GM19455 (cell line): ENCODE measurements at regions not wholly inside any gene's neighbourhood (a gene's known extent, or its start where the extent isn't known, plus 50 kb on each side); places are given as distances from the start of the nearest gene placed in this dataset.
"Not testable (repeated sequence)": the region's sequence is repeated elsewhere in the genome, so short reads cannot be mapped to it uniquely, and the experiment has no call there.

Experiments used
- ATAC-seq: cut with Tn5 transposase; IDR thresholded peaks from one replicate; pipeline ENCODE4 v1.9.1; 2021; ENCODE audit not compliant: unreplicated experiment

- no peak for ATAC-seq
Observed at GRCh38 chr20:48447456-48447855, 380.3 kb downstream of the PREX1 start.

- ATAC-seq, result no peak
Observed at GRCh38 chr20:48445827-48446226, 382.0 kb downstream of the PREX1 start.

GRCh38 chr20:48444249-48444648, 383.6 kb downstream of the PREX1 start:
- ATAC-seq, result no peak

- ATAC-seq, result no peak
Observed at GRCh38 chr20:48440916-48441315, 386.9 kb downstream of the PREX1 start.

- ATAC-seq, result not testable (repeated sequence)
Observed at GRCh38 chr20:48440261-48440660, 387.5 kb downstream of the PREX1 start.

- no peak for ATAC-seq
Observed at GRCh38 chr20:48437146-48437545, 390.7 kb downstream of the PREX1 start.

GRCh38 chr20:48436609-48437008, 391.2 kb downstream of the PREX1 start:
- ATAC-seq, result not testable (repeated sequence)

GRCh38 chr20:48433178-48433577, 394.6 kb downstream of the PREX1 start:
- ATAC-seq, result no peak

- ATAC-seq, result no peak
Observed at GRCh38 chr20:48432494-48432832, 395.3 kb downstream of the PREX1 start.

GRCh38 chr20:48431653-48432493, 395.9 kb downstream of the PREX1 start:
- no peak for ATAC-seq

- ATAC-seq, result no peak
Observed at GRCh38 chr20:48426630-48427029, 401.2 kb downstream of the PREX1 start.

- no peak for ATAC-seq
Observed at GRCh38 chr20:48425817-48426612, 401.8 kb downstream of the PREX1 start.

- no peak for ATAC-seq
Observed at GRCh38 chr20:48425321-48425720, 402.5 kb downstream of the PREX1 start.

GRCh38 chr20:48422242-48422960, 405.4 kb downstream of the PREX1 start:
- ATAC-seq, result no peak

- no peak for ATAC-seq
Observed at GRCh38 chr20:48421547-48421946, 406.3 kb downstream of the PREX1 start.

- ATAC-seq, result no peak
Observed at GRCh38 chr20:48420176-48420575, 407.6 kb downstream of the PREX1 start.

- no peak for ATAC-seq
Observed at GRCh38 chr20:48419173-48419572, 408.6 kb downstream of the PREX1 start.

GRCh38 chr20:48416002-48416401, 411.8 kb downstream of the PREX1 start:
- ATAC-seq, result no peak

- ATAC-seq, result no peak
Observed at GRCh38 chr20:48414786-48415185, 413.0 kb downstream of the PREX1 start.

- ATAC-seq, result no peak
Observed at GRCh38 chr20:48411919-48412522, 415.8 kb downstream of the PREX1 start.

GRCh38 chr20:48411245-48411644, 416.6 kb downstream of the PREX1 start:
- ATAC-seq, result no peak
